Suppressor macrophage (primary cell): ENCODE measurements at regions not wholly inside any gene's neighbourhood (a gene's known extent, or its start where the extent isn't known, plus 50 kb on each side); places are given as distances from the start of the nearest gene placed in this dataset.
"Not testable (repeated sequence)": the region's sequence is repeated elsewhere in the genome, so short reads cannot be mapped to it uniquely, and the experiment has no call there.

Experiments
- DNase-seq, 4 experiments: peaks; one replicate each; pipeline ENCODE4 v3.0.0-alpha.2; 2020 to 2022

DNA sequence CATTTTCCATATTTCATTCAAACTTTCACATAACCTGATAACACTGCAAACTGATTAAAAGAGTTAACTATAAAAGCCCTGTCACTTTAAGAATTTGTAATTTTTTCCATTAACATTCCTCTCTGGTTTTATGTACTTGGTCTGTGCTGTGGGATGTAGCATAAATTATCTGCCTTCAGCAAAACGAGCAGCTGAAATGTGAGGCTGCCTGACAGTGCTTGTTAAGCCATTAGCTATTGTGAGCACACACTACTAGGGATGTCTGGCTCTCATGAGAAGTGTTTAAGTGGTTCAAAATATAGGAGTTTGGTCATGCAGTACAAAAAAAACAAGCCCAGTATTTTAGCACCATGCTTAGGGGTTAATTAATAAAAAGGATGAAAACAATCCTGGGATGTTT, 63.0 kb downstream of the HOXA1 start:
- no peak for DNase-seq

- peak in 2 of 4 experiments; percentile 43 to 51 for DNase-seq
These were observed 64.3 kb downstream of the HOXA1 start for GRCh38 chr7:27031289-27032172.

GRCh38 chr7:27030393-27031050, 65.3 kb downstream of the HOXA1 start:
- DNase-seq: no peak

DNA sequence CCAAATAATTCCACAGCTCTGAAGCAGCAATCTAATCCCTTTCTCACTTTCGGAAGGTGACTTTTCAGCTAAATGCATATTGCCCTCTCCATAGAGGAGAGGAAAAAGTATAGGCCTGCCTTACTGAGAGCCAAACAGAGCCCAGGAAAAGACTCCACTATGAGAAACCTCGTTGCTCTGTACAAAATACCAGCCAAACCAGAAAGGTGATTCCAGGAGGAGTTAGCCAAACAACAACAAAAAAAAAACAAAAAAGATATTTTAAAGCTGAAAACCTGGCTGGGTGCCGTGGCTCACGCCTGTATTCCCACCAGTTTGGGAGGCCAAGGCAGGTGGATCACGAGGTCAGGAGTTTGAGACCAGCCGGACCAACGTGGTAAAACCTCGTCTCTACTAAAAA, 70.5 kb downstream of the HOXA1 start:
- DNase-seq: no peak

DNA sequence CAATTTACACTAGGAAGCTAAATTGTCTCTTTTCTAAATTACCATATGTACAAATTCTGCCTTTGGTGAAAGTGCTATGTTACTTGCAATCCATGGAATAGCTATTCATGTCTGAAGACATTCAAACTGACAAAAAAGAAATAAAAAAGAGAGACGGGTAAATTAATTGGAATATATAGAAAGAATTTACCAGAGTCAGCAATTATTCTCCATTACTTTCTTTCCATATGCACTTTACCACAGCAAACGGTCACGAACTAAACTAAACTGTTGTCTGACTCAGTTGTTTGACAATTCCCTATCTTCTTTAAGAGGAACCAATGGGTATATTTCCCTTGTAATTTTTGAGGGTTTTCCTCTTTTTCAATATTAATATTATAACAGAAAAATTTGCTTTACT, 85.7 kb downstream of the HOXA1 start:
- DNase-seq: no peak

DNA sequence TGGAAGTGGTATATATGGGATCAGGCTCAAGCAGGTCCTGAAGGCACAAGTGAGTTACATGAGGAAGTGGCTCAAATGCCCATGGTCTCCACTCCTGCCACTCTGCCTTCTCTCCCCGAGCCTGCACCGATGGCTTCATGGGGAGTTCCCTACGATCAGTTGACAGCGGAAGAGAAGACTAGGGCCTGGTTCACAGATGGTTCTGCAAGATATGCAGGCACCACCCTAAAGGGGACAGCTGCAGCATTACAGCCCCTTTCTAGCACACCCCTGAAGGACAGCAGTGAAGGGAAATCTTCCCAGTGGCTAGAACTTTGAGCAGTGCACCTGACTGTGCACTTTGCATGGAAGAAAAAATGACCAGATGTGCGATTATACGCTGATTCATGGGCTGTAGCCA, 95.3 kb downstream of the HOXA1 start:
- DNase-seq: no peak

GRCh38 chr7:26998284-26998683, 97.5 kb downstream of the HOXA1 start:
- DNase-seq: not testable (repeated sequence)

DNA sequence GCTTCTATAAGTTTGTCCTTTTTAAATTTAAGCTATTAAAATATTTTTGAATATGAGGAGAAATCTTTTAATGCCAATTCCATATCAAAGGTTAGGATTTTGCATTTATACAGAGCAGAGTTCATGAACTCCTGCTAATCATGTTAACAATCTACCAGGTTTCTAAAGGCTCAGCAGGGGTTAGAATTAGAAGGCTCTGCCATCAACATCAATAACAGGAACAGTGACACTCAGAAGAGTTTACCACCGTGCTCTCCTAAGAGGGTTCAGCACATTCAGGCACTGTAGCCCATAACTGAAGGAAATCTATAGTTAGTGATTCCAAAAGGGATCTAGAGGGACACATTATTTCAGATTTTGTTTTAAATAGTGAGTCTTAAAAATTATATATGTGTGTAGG, 100.1 kb downstream of the HOXA1 start:
- no peak for DNase-seq

DNA sequence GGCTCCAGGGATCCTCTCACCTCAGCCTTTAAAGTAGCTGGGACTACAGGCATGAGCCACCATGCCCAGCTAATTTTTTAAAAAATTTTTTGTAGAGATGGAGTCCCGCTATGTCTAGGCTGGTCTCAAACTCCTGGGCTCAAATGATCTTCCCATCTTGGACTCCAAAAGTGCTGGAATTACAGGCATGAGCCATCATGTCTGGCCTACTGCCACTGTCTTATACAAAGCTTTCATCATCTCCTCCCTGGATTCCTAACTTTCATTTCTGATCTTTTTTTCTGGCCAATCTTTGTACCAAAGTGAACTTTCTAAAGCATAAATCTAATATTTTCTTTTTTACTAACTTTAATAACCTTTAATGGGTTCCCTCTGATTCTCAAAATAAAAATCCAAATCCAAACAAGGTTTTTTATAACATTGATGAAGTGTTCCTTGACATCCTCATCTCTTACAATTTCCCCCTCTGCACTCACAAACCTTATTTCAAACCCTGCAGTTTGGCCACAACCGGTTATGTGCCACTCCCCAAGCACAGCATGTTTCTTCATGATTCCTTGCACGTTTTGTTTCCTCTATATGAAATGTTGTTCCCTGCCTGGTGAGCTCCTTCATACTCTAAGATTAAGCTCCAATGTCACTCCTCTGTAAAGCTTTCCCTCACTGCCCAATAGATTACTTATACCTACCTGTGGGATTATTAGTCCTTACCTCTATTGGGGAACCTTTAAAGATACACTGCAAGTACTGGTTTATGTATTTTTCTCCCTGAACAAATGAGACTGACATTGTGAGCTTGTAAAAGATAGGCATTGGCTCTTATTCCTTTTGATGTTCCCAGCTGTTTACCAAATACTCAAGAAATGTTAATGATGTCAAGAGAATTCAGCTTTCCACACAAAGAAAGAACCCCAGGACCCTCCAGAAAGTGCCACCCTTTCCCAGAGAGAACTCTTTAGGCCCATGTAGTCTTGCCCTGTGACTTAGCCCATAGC, 101.7 kb downstream of the HOXA1 start:
- no peak for DNase-seq

DNA sequence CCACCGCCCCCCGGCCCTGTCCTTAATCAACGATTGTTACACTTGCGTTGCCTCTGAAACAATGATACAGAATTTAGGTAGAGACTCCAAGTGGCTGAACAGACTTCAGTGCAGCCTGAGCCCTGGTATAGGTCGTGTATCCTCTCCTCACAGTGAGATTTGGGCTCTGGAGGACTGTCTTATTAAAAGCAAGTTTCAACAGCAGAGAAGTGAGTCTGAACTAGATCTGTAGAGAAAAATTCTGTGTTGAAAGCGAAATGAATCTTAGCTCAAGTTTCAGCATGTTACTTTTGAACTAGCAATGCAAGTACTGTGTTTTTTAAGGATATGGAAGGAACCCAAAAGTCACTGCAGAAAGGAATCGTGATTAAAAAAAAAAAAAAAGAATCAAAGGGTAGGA, 103.1 kb downstream of the HOXA1 start:
- no peak for DNase-seq

DNA sequence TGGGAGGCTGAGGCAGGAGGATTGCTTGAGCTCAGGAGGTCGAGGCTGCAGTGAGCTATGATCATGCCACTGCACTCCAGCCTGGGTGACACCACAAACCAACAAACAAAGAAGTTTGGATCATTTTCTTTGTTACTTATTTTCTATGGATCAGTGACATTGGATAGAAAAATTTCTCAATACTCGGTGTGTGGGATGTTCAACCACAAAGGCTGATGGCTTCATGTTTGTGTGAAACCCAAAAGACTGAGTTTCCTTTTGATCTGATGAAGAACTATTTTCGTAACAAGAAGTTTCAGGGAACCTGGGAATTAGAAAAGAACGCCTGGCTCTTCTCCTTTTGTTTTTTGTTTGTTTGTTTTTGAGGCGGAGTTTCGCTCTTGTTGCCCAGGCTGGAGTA, 104.0 kb downstream of the HOXA1 start:
- DNase-seq: peak; percentile 11 to 67 (median 48)

DNA sequence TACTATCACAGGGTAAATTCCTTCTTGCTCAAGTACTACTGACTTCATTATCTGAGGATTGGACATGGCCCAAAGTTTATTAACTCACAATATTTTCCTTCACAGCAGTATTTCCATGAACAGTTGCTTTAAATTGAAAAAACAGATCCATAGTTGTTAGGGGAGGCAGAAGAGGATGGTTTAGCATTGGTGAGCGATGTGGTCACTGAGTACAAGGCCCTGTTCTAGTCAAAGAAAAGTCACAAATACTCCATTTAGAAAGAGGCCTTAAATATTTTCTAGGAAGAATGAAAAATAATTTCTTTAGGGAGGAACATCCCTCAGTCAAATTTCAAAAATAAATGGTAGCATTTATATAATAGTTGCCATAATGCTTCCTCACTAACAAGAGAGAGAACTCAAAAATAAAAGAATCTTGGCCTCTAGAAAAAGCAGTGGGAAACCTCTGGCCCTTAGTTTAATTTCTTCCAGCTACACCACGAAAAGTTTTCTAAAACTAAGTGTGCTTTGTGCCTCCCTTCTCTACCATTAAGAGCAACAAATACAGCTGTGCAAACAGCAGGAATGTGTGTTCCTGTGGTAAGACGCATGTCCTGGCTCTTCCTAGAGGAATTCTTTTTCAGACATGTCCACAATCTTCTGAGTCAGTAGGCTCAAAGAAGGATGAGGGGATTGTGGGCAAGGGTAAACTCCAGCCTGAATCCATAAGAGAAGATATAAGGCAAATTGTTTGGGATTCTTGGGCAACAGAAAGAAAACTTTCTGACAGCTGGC, 105.7 kb downstream of the HOXA1 start:
- DNase-seq: no peak

DNA sequence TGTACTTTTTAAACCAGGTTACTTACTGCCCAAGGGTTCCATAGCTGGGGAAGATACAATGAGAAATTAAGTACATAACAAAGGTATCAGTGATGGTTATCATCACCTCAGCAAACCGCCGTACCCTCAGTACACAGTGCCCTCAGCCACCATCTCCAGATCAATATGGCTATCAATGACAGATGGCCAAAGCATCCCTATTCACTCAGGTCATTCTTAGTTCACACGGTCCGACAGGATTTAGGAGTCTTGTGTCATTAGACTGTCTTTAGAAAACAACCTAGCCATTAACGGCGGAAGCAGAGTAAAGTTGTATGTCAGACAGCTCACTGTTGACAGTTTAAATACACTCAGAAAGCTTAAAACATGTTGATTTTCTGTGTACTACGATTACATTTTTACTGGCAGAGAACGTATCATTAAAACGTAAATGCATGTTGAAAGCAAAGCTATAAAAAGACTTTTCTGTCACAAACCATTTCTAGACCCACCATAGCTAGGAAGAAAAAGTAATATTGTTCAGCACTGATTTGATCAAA, 106.9 kb downstream of the HOXA1 start:
- no peak for DNase-seq

DNA sequence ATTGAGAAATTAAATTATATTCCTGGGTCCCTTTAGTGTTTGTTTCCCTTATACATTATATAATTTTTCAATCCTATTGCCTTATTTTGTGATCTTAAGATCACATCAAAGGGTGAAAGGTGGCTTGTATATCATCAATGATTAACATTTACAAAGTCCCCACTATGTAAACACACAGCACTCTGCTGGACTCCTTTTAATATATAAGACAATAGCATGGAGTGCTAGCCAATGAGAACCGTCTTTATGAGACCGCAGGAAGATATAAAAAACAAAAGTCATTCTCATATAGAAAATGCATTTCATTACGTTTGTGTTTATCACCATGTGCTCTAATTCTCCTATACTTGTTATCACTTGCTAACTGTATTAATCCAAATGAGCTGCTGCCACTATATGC, 108.5 kb downstream of the HOXA1 start:
- DNase-seq: no peak

DNA sequence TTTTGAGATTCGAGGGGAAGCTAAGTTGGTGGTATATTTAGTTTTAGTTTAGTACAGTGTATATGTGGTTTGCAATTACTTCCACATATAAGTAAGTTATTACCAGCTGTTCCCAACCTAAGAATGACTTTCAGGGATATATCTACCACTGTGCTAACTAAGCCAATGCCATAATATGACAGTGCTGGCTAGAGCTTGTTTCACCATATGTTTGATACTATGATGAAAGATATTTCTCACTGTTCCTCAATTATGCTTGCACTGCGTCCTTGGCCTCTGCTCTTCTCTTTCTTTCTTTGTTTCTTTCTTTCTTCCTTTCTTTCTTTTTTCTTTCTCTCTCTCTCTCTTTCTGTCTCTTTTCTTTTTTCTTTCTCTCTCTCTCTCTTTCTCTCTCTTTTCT, 113.8 kb upstream of the SKAP2 start:
- peak; percentile 13 to 61 (median 43) for DNase-seq

DNA sequence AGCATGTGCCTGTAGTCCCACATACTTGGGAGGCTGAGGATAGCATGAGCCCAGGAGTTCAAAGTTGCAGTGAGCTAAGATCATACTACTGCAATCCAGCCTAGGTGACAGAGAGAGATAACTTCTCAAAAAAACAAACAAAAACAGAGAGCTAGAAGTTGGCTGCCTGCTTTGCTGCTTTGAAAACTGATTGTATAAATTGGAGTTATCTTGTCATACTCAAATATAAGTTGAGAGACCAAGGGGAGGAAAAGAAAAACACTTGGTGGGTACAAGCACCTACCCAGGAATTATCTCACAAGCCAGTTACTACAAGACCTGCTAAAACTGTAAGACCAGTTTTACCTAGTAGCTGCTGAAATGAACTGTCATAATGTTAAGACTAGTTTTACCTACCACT, 112.5 kb upstream of the SKAP2 start:
- DNase-seq: no peak

- DNase-seq: not testable (repeated sequence)
These were observed 107.5 kb upstream of the SKAP2 start for GRCh38 chr7:26971924-26972323.

DNA sequence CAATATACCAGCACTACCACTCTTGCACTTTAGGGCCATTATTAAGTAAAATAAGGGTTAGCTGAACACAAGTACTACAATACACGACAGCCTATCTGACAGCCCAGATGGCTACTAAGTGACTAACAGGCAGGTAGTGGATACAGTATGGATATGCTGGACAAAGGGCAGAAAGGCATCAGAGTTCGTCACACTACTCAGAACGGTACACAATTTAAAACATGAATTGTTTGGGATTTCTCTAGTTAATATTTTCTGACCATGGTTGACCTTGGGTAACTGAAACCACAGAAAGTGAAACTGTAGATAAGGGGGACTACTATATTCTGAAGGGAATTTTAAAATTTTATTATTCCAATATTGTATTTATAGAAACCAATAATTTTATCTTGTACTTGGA, 101.3 kb upstream of the SKAP2 start:
- no peak for DNase-seq

DNA sequence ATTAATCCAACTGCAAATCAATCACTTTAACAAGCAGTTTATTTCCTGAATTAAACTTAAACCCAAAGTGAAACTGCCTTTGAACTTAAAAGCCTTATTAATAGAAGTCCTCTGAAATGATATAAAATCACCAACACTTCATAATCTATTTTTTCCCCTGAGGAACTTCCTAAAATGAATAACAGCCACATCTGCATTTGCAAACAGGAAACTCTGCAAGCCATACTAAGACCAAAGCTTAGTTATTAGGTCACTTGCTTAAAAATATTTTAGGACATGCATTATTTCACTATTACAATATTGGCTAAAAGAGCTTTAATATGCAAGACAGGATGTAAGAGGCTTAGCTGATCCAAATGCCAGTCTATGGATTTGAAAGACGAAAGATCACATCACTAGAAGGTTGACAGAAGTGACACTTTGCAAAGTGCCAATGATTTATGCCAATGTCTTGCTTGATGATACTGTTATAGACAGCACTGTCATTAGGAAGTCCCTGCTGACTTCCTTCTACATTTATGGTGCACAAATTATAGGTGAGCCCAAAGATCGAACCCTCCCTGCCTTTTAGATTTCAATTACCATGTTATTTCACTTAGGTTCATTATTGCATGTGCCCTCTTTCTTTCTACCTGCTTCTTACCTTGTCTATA, 99.9 kb upstream of the SKAP2 start:
- peak; percentile 16 to 73 (median 48) for DNase-seq

- DNase-seq: no peak
These were observed 94.9 kb upstream of the SKAP2 start for GRCh38 chr7:26959290-26959689.

GRCh38 chr7:26958834-26959233, 94.4 kb upstream of the SKAP2 start:
- DNase-seq: peak in 1 of 4 experiments; percentile 3
